ENCODE measurements at regions not wholly inside any gene's neighbourhood (a gene's known extent, or its start where the extent isn't known, plus 50 kb on each side); places are given as distances from the start of the nearest gene placed in this dataset.

GRCh38 chr11:42713753-42714152 lies 598.0 kb upstream of the API5 start:
- intact Hi-C loops (cut with micrococcal nuclease) = no loop called here
- Histone ChIP-seq H3K4me1 (no peaks in the 10 kb centered on the region), H3K9me3 (replicated peaks) (peaks cover 16% of the 10 kb centered on the region), H3K27me3 (ENCODE audit: low read depth) (no peaks in the 10 kb centered on the region), H3K4me3 (no peak overlapping the region), H3K36me3 (no peaks in the 10 kb centered on the region), H3K27ac (replicated peaks) (no peak overlapping the region)
- no peak for DNase-seq
- TF ChIP-seq, protein P1, sequence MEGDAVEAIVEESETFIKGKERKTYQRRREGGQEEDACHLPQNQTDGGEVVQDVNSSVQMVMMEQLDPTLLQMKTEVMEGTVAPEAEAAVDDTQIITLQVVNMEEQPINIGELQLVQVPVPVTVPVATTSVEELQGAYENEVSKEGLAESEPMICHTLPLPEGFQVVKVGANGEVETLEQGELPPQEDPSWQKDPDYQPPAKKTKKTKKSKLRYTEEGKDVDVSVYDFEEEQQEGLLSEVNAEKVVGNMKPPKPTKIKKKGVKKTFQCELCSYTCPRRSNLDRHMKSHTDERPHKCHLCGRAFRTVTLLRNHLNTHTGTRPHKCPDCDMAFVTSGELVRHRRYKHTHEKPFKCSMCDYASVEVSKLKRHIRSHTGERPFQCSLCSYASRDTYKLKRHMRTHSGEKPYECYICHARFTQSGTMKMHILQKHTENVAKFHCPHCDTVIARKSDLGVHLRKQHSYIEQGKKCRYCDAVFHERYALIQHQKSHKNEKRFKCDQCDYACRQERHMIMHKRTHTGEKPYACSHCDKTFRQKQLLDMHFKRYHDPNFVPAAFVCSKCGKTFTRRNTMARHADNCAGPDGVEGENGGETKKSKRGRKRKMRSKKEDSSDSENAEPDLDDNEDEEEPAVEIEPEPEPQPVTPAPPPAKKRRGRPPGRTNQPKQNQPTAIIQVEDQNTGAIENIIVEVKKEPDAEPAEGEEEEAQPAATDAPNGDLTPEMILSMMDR (IDR thresholded peaks at IDR 0.05; ENCODE audit: borderline replicate concordance) = no peak

DNA sequence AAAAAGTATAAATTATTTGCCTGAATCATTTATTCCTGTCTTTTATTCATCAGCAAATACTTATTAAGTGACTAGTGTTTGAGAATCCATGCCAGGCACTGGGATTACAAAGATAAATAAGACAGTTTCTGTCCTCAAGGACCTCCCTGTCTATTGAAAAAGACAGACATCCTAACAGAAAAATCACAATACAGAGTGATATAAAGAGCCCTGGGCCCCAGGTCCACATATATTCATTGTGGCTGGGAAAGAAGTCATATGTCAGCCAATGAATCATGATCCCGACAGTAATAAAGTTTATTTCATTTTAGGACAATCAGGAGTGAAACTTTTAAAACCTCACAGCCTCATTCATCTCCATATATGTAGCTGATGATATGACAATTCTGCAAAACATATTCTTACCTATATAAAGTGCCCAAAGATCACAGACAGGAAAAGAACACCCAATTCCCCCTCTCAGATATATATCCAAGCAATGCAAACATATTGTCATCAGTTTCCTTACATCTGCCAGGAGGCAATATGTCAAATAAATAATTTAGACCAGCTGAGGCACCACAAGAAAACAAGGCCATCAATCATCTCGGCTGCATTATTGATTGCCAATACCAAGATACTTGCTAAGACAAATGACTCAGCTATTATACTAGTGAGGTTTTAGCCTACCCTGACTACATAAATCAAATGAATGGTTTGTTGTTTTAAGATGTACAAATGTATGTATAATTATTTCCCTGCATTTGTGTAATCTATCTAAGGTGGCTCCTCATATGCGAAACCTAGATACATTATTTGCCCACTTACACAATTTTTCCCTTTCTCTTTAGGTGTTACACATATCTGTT lies 590.9 kb upstream of the API5 start:
- Histone ChIP-seq H3K4me3 (no peak overlapping the region), H3K9me3 (replicated peaks) (peaks cover 10% of the 10 kb centered on the region), H3K4me1 (no peaks in the 10 kb centered on the region), H3K27ac (replicated peaks) (no peak overlapping the region), H3K27me3 (ENCODE audit: low read depth) (no peaks in the 10 kb centered on the region), H3K36me3 (no peaks in the 10 kb centered on the region)
- TF ChIP-seq, protein P1 (IDR thresholded peaks at IDR 0.05; ENCODE audit: borderline replicate concordance) = no peak
- DNase-seq = no peak
- intact Hi-C loops (cut with micrococcal nuclease) = no loop called here

DNA sequence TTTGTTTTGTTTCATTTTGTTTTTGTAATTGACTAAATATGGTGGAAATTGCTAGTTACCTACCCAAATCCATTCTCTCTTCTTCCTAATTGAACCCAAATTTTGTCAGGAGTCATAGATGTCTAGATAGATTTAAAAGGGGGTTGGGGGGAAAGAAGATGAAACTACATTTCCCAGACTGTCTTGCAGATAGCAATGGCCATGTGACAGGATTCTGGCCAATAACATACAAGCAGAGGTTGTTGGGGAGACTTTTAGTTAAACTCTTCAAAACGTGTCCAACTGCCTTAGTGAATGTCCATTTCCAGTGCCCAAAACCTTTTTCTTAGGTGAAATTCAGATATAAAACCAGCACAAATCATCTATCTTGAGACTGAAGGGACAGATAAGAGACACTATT lies 583.9 kb upstream of the API5 start:
- Histone ChIP-seq H3K4me3 (no peak overlapping the region), H3K9me3 (replicated peaks) (no peaks in the 10 kb centered on the region), H3K27ac (replicated peaks) (no peak overlapping the region), H3K36me3 (no peaks in the 10 kb centered on the region), H3K4me1 (no peaks in the 10 kb centered on the region), H3K27me3 (ENCODE audit: low read depth) (no peaks in the 10 kb centered on the region)
- intact Hi-C loops (cut with micrococcal nuclease) = no loop called here
- TF ChIP-seq, protein P1 (IDR thresholded peaks at IDR 0.05; ENCODE audit: borderline replicate concordance) = no peak
- no peak for DNase-seq

DNA sequence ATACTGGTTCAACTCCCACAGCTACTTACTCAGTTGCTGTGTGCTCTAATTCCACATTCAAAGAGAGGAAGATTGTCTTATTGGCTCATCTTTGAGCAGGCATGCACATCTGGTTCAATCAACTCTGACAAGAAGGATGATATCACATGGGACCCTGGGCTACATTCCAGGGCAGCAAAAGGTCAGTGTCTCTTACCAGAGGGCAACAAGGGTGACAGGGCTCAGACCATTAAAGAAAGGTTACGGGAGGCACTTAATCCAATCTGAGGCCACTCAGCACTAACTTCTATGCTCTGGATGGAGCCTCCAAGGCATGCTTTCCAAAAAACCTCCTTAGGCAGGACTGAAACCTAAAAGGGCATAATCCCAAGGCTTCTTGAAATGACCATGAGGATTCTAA lies 549.4 kb upstream of the API5 start:
- Histone ChIP-seq H3K4me1 (no peaks in the 10 kb centered on the region), H3K9me3 (replicated peaks) (no peaks in the 10 kb centered on the region), H3K36me3 (no peaks in the 10 kb centered on the region), H3K4me3 (no peak overlapping the region), H3K27me3 (ENCODE audit: low read depth) (peaks cover 11% of the 10 kb centered on the region), H3K27ac (replicated peaks) (no peak overlapping the region)
- intact Hi-C loops (cut with micrococcal nuclease) = no loop called here
- TF ChIP-seq, protein P1 (IDR thresholded peaks at IDR 0.05; ENCODE audit: borderline replicate concordance) = no peak
- no peak for DNase-seq

DNA sequence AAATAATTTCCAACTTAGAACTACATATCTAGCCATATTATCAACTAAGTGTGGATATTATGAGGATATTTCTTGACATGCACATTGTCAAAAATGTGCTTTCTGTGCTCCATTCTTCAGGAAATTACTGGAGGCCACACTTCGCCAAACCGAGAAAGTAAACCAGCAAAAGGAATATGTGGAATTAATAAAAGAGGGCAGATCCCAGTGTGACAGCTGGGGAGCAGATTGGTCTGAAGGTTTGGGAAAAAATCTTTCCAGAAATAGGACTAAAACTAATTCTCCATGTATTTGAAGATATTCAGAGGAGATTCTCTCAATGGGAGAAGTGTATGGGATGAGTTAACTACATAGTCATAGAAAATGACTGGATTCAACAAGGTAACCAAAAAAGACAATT lies 546.9 kb upstream of the API5 start:
- intact Hi-C loops (cut with micrococcal nuclease) = no loop called here
- no peaks in the 10 kb centered on the region for H3K36me3 ChIP-seq

More for the DNA sequence above, 546.9 kb upstream of the API5 start:
- TF ChIP-seq, protein P1 (IDR thresholded peaks at IDR 0.05; ENCODE audit: borderline replicate concordance) = no peak
- Histone ChIP-seq H3K4me1 (no peaks in the 10 kb centered on the region), H3K4me3 (no peak overlapping the region), H3K27me3 (ENCODE audit: low read depth) (no peaks in the 10 kb centered on the region), H3K9me3 (replicated peaks) (no peaks in the 10 kb centered on the region), H3K27ac (replicated peaks) (no peak overlapping the region)
- DNase-seq = no peak
